Caco-2 (cell line): ENCODE measurements at regions not wholly inside any gene's neighbourhood (a gene's known extent, or its start where the extent isn't known, plus 50 kb on each side); places are given as distances from the start of the nearest gene placed in this dataset.
A peak's percentile ranks its signal among the peaks of the same experiment; 100 is the strongest.

Experiments
- BruUV-seq: library from RNA; stranded (reverse); fragments of 400-500 nt; replicated peaks from 2 replicates; lab custom pipeline; 2021; lab: Mats Ljungman, UMichigan
- CTCF ChIA-PET: fragments of 300-600 bp; sonication (Branson Sonifier 250); formaldehyde crosslinking; loops from one replicate; lab custom pipeline; 2022; ENCODE audit warnings: antibody characterized with exemption; lab: Charles Lee
- POLR2A ChIA-PET: fragments of 300-600 bp; sonication (Branson Sonifier 250); formaldehyde crosslinking; loops from one replicate; lab custom pipeline; 2022; ENCODE audit warnings: antibody characterized with exemption; lab: Charles Lee
- DNase-seq, 2 experiments: peaks; one replicate each; pipeline versions ENCODE4 v3.0.0 to v3.0.0-alpha.2; 2020 to 2022
- H3K27me3 ChIP-seq: replicated peaks from 2 replicates; pipeline ENCODE4 v1.6.0; 2011; ENCODE audit warnings: low read length; ENCODE audit not compliant: control insufficient read depth, insufficient read depth
- H3K36me3 ChIP-seq: 2 replicates; pipeline ENCODE4 v1.5.1; 2011; ENCODE audit warnings: low read length; ENCODE audit not compliant: control insufficient read depth, insufficient read depth
- H3K4me1 ChIP-seq: fragments of 250-450 bp; sonication (Bioruptor Pico); 2 replicates; pipeline ENCODE4 v1.5.1; 2020; ENCODE audit warnings: mild to moderate bottlenecking
- H3K4me3 ChIP-seq: 2 replicates; pipeline ENCODE4 v1.5.1; 2011; ENCODE audit warnings: low read depth, mild to moderate bottlenecking, control low read depth, low read length
- H3K9me3 ChIP-seq: fragments of 250-450 bp; sonication (Bioruptor Pico); 2 replicates; pipeline ENCODE4 v1.5.1; 2020; ENCODE audit warnings: mild to moderate bottlenecking, moderate library complexity
- H3K27ac Mint-ChIP-seq: one replicate; pipeline ENCODE4 v1.8.0; 2022; ENCODE audit warnings: mixed read lengths; ENCODE audit not compliant: unreplicated experiment
- H3K27me3 Mint-ChIP-seq: one replicate; pipeline ENCODE4 v1.8.0; 2022; ENCODE audit warnings: mixed read lengths; ENCODE audit not compliant: insufficient read depth, unreplicated experiment
- H3K36me3 Mint-ChIP-seq: one replicate; pipeline ENCODE4 v1.8.0; 2022; ENCODE audit warnings: mild to moderate bottlenecking, mixed read lengths; ENCODE audit not compliant: insufficient read depth, unreplicated experiment
- H3K4me1 Mint-ChIP-seq: one replicate; pipeline ENCODE4 v1.8.0; 2022; ENCODE audit warnings: low read depth, mixed read lengths; ENCODE audit not compliant: unreplicated experiment
- H3K4me3 Mint-ChIP-seq: one replicate; pipeline ENCODE4 v1.8.0; 2022; ENCODE audit warnings: mild to moderate bottlenecking, moderate library complexity, mixed read lengths; ENCODE audit not compliant: unreplicated experiment
- H3K9me3 Mint-ChIP-seq: one replicate; pipeline ENCODE4 v1.8.0; 2022; ENCODE audit warnings: mixed read lengths; ENCODE audit not compliant: unreplicated experiment
- CTCF ChIP-seq, 2 experiments: fragments of 200-600 bp in 1 of 2; IDR thresholded peaks; 1 replicate in 1 of 2; 2 replicates in 1 of 2; pipeline versions ENCODE4 v1.5.1 to v1.8.0; 2011 to 2022; ENCODE audit warnings: antibody characterized with exemption in 1 of 2, control low read depth in 1 of 2, inconsistent platforms in 1 of 2, low read depth in 1 of 2, low read length in 1 of 2, mild to moderate bottlenecking in 1 of 2, moderate library complexity in 1 of 2; ENCODE audit not compliant: insufficient read depth in 1 of 2, severe bottlenecking in 1 of 2, unreplicated experiment in 1 of 2
- intact Hi-C: fragments of 100-400 bp; cut with micrococcal nuclease; formaldehyde crosslinking; loops from one replicate; pipeline ENCODE4 v1.10.0; 2022; ENCODE audit not compliant: unreplicated experiment

- peaks cover 13% of the 10 kb centered on the region for H3K36me3 Mint-ChIP-seq
- TF ChIP-seq CTCF (IDR thresholded peaks at IDR 0.05; ENCODE audit: insufficient read depth in 1 of 2, low read depth in 1 of 2, low read length in 1 of 2, severe bottlenecking in 1 of 2, unreplicated experiment in 1 of 2) = no peak
- Histone ChIP-seq H3K27me3 (no peaks in the 10 kb centered on the region), H3K9me3 (no peaks in the 10 kb centered on the region), H3K36me3 (no peaks in the 10 kb centered on the region), H3K4me3 (no peak overlapping the region), H3K4me1 (no peaks in the 10 kb centered on the region)
- intact Hi-C loops = no loop called here
- ChIA-PET POLR2A (no interaction called here), CTCF (no interaction called here)
- no peak overlapping the region for H3K4me3 Mint-ChIP-seq
- no peaks in the 10 kb centered on the region for H3K4me1 Mint-ChIP-seq
- DNase-seq = no peak
- no TSS peak for BruUV-seq
- no peaks in the 10 kb centered on the region for H3K27me3 Mint-ChIP-seq
- no peak overlapping the region for H3K27ac Mint-ChIP-seq
- H3K9me3 Mint-ChIP-seq = no peaks in the 10 kb centered on the region
Measured at GRCh38 chr4:122203407-122203806, 51.3 kb downstream of the BLTP1 start.

- no peak overlapping the region for H3K27ac Mint-ChIP-seq
- ChIA-PET CTCF (no interaction called here), POLR2A (no interaction called here)
- no TSS peak for BruUV-seq
- H3K9me3 Mint-ChIP-seq = no peaks in the 10 kb centered on the region
- Histone ChIP-seq H3K9me3 (no peaks in the 10 kb centered on the region), H3K4me3 (no peak overlapping the region), H3K36me3 (no peaks in the 10 kb centered on the region), H3K27me3 (no peaks in the 10 kb centered on the region), H3K4me1 (no peaks in the 10 kb centered on the region)
- H3K27me3 Mint-ChIP-seq = no peaks in the 10 kb centered on the region
- peak in 1 of 2 experiments; percentile 4 for DNase-seq
- peaks cover 2% of the 10 kb centered on the region for H3K36me3 Mint-ChIP-seq
- TF ChIP-seq CTCF (IDR thresholded peaks at IDR 0.05; ENCODE audit: insufficient read depth in 1 of 2, low read depth in 1 of 2, low read length in 1 of 2, severe bottlenecking in 1 of 2, unreplicated experiment in 1 of 2) = peak in 1 of 2 experiments; percentile 20
- intact Hi-C loops = loop anchor here (5.0 kb wide), 1 partner anchor 372 kb away; no protein-coding TSS in a partner anchor
- no peaks in the 10 kb centered on the region for H3K4me1 Mint-ChIP-seq
- H3K4me3 Mint-ChIP-seq = no peak overlapping the region
Measured at GRCh38 chr4:122205687-122206086, 53.6 kb downstream of the BLTP1 start.

GRCh38 chr4:122212880-122213279, 60.7 kb downstream of the BLTP1 start:
- no peak for DNase-seq
- peaks cover 4% of the 10 kb centered on the region for H3K4me1 Mint-ChIP-seq
- no peak overlapping the region for H3K27ac Mint-ChIP-seq
- ChIA-PET POLR2A (no interaction called here), CTCF (no interaction called here)
- no peak for TF ChIP-seq CTCF (IDR thresholded peaks at IDR 0.05; ENCODE audit: insufficient read depth in 1 of 2, low read depth in 1 of 2, low read length in 1 of 2, severe bottlenecking in 1 of 2, unreplicated experiment in 1 of 2)
- H3K27me3 Mint-ChIP-seq = no peaks in the 10 kb centered on the region
- intact Hi-C loops = no loop called here
- H3K9me3 ChIP-seq = no peaks in the 10 kb centered on the region
- no TSS peak for BruUV-seq
- no peaks in the 10 kb centered on the region for H3K27me3 ChIP-seq
- no peaks in the 10 kb centered on the region for H3K36me3 Mint-ChIP-seq
- no peaks in the 10 kb centered on the region for H3K4me1 ChIP-seq
- peaks cover 6% of the 10 kb centered on the region for H3K9me3 Mint-ChIP-seq
- no peaks in the 10 kb centered on the region for H3K36me3 ChIP-seq
- no peak overlapping the region for H3K4me3 ChIP-seq
- H3K4me3 Mint-ChIP-seq = no peak overlapping the region
